Suprapubic skin (tissue), 4 donors: ENCODE measurements at regions not wholly inside any gene's neighbourhood (a gene's known extent, or its start where the extent isn't known, plus 50 kb on each side); places are given as distances from the start of the nearest gene placed in this dataset.

ENCODE experiments used
- CTCF ChIP-seq, 2 donors: fragments of 200-600 bp in 1 of 2; fragments of 450-650 bp in 1 of 2; sonication (generic) in 1 of 2; IDR thresholded peaks; one replicate each; pipeline ENCODE4 v1.5.1; 2016 to 2019; ENCODE audit warnings: antibody characterized with exemption in 2 of 2, mild to moderate bottlenecking in 1 of 2, moderate library complexity in 1 of 2
- EP300 ChIP-seq: sonication (generic); formaldehyde crosslinking; IDR thresholded peaks from one replicate; pipeline ENCODE4 v1.6.1; 2017; ENCODE audit warnings: antibody characterized with exemption
- POLR2AphosphoS5 ChIP-seq, 3 donors: sonication (generic); formaldehyde crosslinking; IDR thresholded peaks; one replicate each; pipeline ENCODE4 v1.6.1; 2017; ENCODE audit warnings: antibody characterized with exemption in 3 of 3

GRCh38 chr2:210899131-210899530 lies 342.7 kb downstream of the CPS1 start:
- TF ChIP-seq CTCF (IDR thresholded peaks at IDR 0.05) (no peak), EP300 (no peak), POLR2AphosphoS5 (IDR thresholded peaks at IDR 0.05) (no peak)
